ENCODE measurements at regions not wholly inside any gene's neighbourhood (a gene's known extent, or its start where the extent isn't known, plus 50 kb on each side); places are given as distances from the start of the nearest gene placed in this dataset.
"Not testable (repeated sequence)": the region's sequence is repeated elsewhere in the genome, so short reads cannot be mapped to it uniquely, and the experiment has no call there.

- intact Hi-C loops (cut with micrococcal nuclease; ENCODE audit: unreplicated experiment) = no loop called here
- POLR2A ChIA-PET = no interaction called here
- CTCF ChIA-PET (ENCODE audit: low intra/inter-chr PET ratio, low total read pairs) = no interaction called here
Observed at GRCh38 chr18:9022397-9023155, 79.9 kb upstream of the NDUFV2 start.

DNA sequence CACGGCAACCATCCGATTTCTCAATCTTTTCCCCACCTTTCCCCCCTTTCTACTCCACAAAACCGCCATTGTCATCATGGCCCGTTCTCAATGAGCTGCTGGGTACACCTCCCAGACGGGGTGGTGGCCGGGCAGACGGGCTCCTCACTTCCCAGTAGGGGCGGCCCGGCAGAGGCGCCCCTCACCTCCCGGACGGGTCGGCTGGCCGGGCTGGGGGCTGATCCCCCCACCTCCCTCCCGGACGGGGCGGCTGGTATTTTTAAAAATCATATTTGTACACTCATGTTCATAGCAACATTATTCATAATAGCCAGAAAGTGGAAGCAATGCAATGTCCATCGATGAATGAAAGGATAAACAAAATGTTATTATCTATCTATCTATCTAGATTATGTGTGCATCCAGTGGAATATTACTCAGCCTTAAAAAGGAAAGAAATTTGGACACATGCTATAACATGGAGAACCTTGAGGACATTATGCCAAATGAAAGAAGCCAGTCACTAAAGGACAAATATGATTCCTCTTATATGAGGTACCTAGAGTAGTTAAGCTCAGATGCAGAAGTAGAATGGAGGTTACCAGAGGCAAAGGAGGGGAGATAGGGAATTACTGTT is 78.4 kb upstream of the NDUFV2 start:
- H3K9ac ChIP-seq (ENCODE audit: insufficient read depth, low read depth, low read length); DNase-seq (ENCODE audit: low spot score); H3K27me3 ChIP-seq (ENCODE audit: control insufficient read depth in 1 of 2, insufficient read depth in 2 of 2, low read length in 2 of 2); H3K9me3 ChIP-seq (ENCODE audit: low read length); FAIRE-seq; H3K4me3 ChIP-seq (replicated peaks in 1 of 3; ENCODE audit: insufficient read depth in 1 of 3, low read depth in 2 of 3, low read length in 3 of 3); H4K20me1 ChIP-seq (ENCODE audit: insufficient read depth, low read length); CTCF ChIA-PET (ENCODE audit: low intra/inter-chr PET ratio, low total read pairs); H3K79me2 ChIP-seq (ENCODE audit: insufficient read depth, low read length); POLR2A ChIA-PET; H3K4me1 ChIP-seq (ENCODE audit: insufficient read depth, low read length); H2AFZ ChIP-seq (ENCODE audit: low read length); BruUV-seq (replicated peaks); H3K4me2 ChIP-seq (ENCODE audit: low read depth, low read length); in situ Hi-C loops (cut with HindIII; ENCODE audit: extremely low pct_ligation_motif_present, low pct_unique_long_range_greater_than_20kb); H3K27ac ChIP-seq (ENCODE audit: extremely low read length, insufficient read depth, low read length); H3K36me3 ChIP-seq (replicated peaks in 1 of 2; ENCODE audit: control insufficient read depth in 1 of 2, insufficient read depth in 2 of 2, low read length in 2 of 2); intact Hi-C loops (cut with micrococcal nuclease; ENCODE audit: unreplicated experiment); ATAC-seq: not testable (repeated sequence)
- 49% methylated on average over 15 of the region's 18 CpGs for WGBS (ENCODE audit: low lambda C conversion rate)

More at GRCh38 chr18:9022397-9023155, 79.9 kb upstream of the NDUFV2 start:
- no peaks in the 10 kb centered on the region for H3K79me2 ChIP-seq (ENCODE audit: insufficient read depth, low read length)
- DNase-seq (ENCODE audit: low spot score) (no peak), ATAC-seq (no peak), FAIRE-seq (no peak)
- no peaks in the 10 kb centered on the region for H3K9me3 ChIP-seq (ENCODE audit: low read length)
- H3K4me2 ChIP-seq (ENCODE audit: low read depth, low read length) = no peak overlapping the region
- no peak overlapping the region for H3K27ac ChIP-seq (ENCODE audit: extremely low read length, insufficient read depth, low read length)
- in situ Hi-C loops (cut with HindIII; ENCODE audit: extremely low pct_ligation_motif_present, low pct_unique_long_range_greater_than_20kb) = no loop called here
- no peaks in the 10 kb centered on the region for H4K20me1 ChIP-seq (ENCODE audit: insufficient read depth, low read length)
- no peaks in the 10 kb centered on the region for H3K36me3 ChIP-seq (replicated peaks in 1 of 2; ENCODE audit: control insufficient read depth in 1 of 2, insufficient read depth in 2 of 2, low read length in 2 of 2)
- 38% methylated on average over 7 of the region's 8 CpGs for WGBS (ENCODE audit: low lambda C conversion rate)
- peaks cover 0 to 3% of the 10 kb centered on the region in 2 experiments; a peak in 1 of 5 replicates for H3K27me3 ChIP-seq (ENCODE audit: control insufficient read depth in 1 of 2, insufficient read depth in 2 of 2, low read length in 2 of 2)
- H3K9ac ChIP-seq (ENCODE audit: insufficient read depth, low read depth, low read length) = no peak overlapping the region
- H3K4me1 ChIP-seq (ENCODE audit: insufficient read depth, low read length) = peaks cover 4% of the 10 kb centered on the region
- no peak overlapping the region for H2AFZ ChIP-seq (ENCODE audit: low read length)
- BruUV-seq (replicated peaks) = no TSS peak
- H3K4me3 ChIP-seq (replicated peaks in 1 of 3; ENCODE audit: insufficient read depth in 1 of 3, low read depth in 2 of 3, low read length in 3 of 3) = no peak overlapping the region
- TF ChIP-seq, protein P1, sequence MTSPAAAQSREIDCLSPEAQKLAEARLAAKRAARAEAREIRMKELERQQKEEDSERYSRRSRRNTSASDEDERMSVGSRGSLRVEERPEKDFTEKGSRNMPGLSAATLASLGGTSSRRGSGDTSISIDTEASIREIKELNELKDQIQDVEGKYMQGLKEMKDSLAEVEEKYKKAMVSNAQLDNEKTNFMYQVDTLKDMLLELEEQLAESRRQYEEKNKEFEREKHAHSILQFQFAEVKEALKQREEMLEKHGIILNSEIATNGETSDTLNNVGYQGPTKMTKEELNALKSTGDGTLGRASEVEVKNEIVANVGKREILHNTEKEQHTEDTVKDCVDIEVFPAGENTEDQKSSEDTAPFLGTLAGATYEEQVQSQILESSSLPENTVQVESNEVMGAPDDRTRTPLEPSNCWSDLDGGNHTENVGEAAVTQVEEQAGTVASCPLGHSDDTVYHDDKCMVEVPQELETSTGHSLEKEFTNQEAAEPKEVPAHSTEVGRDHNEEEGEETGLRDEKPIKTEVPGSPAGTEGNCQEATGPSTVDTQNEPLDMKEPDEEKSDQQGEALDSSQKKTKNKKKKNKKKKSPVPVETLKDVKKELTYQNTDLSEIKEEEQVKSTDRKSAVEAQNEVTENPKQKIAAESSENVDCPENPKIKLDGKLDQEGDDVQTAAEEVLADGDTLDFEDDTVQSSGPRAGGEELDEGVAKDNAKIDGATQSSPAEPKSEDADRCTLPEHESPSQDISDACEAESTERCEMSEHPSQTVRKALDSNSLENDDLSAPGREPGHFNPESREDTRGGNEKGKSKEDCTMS (CRISPR knock-in tag; conservative IDR thresholded peaks at IDR 0.05) = no peak
- no peak for TF ChIP-seq ZNF749 (CRISPR knock-in tag; IDR thresholded peaks at IDR 0.05; ENCODE audit: borderline replicate concordance)
- TF ChIP-seq HIVEP1 (CRISPR knock-in tag; IDR thresholded peaks at IDR 0.05) = no peak
- TF ChIP-seq ZFP90 (CRISPR knock-in tag; IDR thresholded peaks at IDR 0.05; ENCODE audit: borderline replicate concordance) = no peak
- no peak for TF ChIP-seq ZSCAN12 (CRISPR knock-in tag; IDR thresholded peaks at IDR 0.05)
- TF ChIP-seq CCAR2 (optimal IDR thresholded peaks at IDR 0.05; ENCODE audit: low read depth, low read length) = no peak
- no peak for TF ChIP-seq ZNF891 (CRISPR knock-in tag; IDR thresholded peaks at IDR 0.05)
- TF ChIP-seq RBM22 (optimal IDR thresholded peaks at IDR 0.05; ENCODE audit: low read length) = no peak
- TF ChIP-seq ATAD3A (CRISPR knock-in tag; IDR thresholded peaks at IDR 0.05) = no peak
- no peak for TF ChIP-seq SCMH1 (CRISPR knock-in tag; IDR thresholded peaks at IDR 0.05; ENCODE audit: borderline replicate concordance)
- TF ChIP-seq ZNF468 (CRISPR knock-in tag; IDR thresholded peaks at IDR 0.05) = no peak
- no peak for TF ChIP-seq MAF1 (CRISPR knock-in tag; IDR thresholded peaks at IDR 0.05; ENCODE audit: borderline replicate concordance)
